H1 (cell line): ENCODE measurements at regions not wholly inside any gene's neighbourhood (a gene's known extent, or its start where the extent isn't known, plus 50 kb on each side); places are given as distances from the start of the nearest gene placed in this dataset.

ENCODE experiments used
- CTCF ChIA-PET: fragments of 300-600 bp; sonication (Branson Sonifier 250); formaldehyde crosslinking; loops from one replicate; lab custom pipeline; 2021; ENCODE audit not compliant: partially characterized antibody; lab: Charles Lee
- POLR2A ChIA-PET: fragments of 300-600 bp; sonication (Branson Sonifier 250); formaldehyde crosslinking; loops from one replicate; lab custom pipeline; 2021; ENCODE audit warnings: inconsistent platforms; ENCODE audit not compliant: partially characterized antibody; lab: Charles Lee
- DNase-seq, 2 experiments: peaks; one replicate each; pipeline versions ENCODE4 v3.0.0 to v3.0.0-alpha.2; 2010 to 2022; ENCODE audit warnings: low spot score in 2 of 2, low read depth in 1 of 2, mixed read lengths in 1 of 2
- FAIRE-seq: peaks from 2 replicates; lab custom pipeline; 2011; peaks lifted over from hg19 to GRCh38; lab: Jason Lieb, UNC
- H2AFZ ChIP-seq: 2 replicates; pipeline ENCODE4 v1.8.1; 2012; ENCODE audit warnings: low read length, inconsistent platforms
- H2AK5ac ChIP-seq: 2 replicates; pipeline ENCODE4 v1.6.1; 2013; ENCODE audit warnings: low read depth, low read length
- H2BK120ac ChIP-seq: replicated peaks from 2 replicates; pipeline ENCODE3; 2013; ENCODE audit warnings: low read depth, low read length, inconsistent platforms
- H2BK12ac ChIP-seq: 2 replicates; pipeline ENCODE4 v1.6.1; 2013; ENCODE audit warnings: low read depth, low read length
- H2BK15ac ChIP-seq: 2 replicates; pipeline ENCODE4 v1.6.1; 2013; ENCODE audit warnings: low read length
- H2BK20ac ChIP-seq: 2 replicates; pipeline ENCODE4 v1.6.1; 2013; ENCODE audit warnings: low read length
- H2BK5ac ChIP-seq: 2 replicates; pipeline ENCODE4 v1.6.1; 2013; ENCODE audit warnings: low read depth, low read length
- H3K14ac ChIP-seq: 2 replicates; pipeline ENCODE4 v1.6.1; 2013; ENCODE audit warnings: inconsistent platforms; ENCODE audit not compliant: insufficient read length
- H3K18ac ChIP-seq: 2 replicates; pipeline ENCODE4 v1.6.1; 2013; ENCODE audit warnings: low read length; ENCODE audit errors: extremely low read depth
- H3K23ac ChIP-seq: 2 replicates; pipeline ENCODE4 v1.6.1; 2013; ENCODE audit warnings: inconsistent platforms; ENCODE audit not compliant: insufficient read length
- H3K23me2 ChIP-seq: 2 replicates; pipeline ENCODE4 v1.6.1; 2013; ENCODE audit warnings: low read depth, low read length
- H3K27ac ChIP-seq: 2 replicates; pipeline ENCODE4 v1.6.1; 2011; ENCODE audit warnings: low read depth, low read length, inconsistent platforms
- H3K27me3 ChIP-seq, 4 experiments: replicated peaks in 1 of 4; 1 replicate in 1 of 4; 2 replicates in 3 of 4; pipeline versions ENCODE4 v1.6.1 to v1.8.1; 2011 to 2013; ENCODE audit warnings: low read length in 3 of 4, mild to moderate bottlenecking in 3 of 4, inconsistent platforms in 2 of 4, mixed read lengths in 2 of 4, moderate library complexity in 1 of 4; ENCODE audit not compliant: control insufficient read depth in 3 of 4, insufficient read depth in 3 of 4; ENCODE audit errors: extremely low read depth in 1 of 4
- H3K36me3 ChIP-seq, 4 experiments: 2 replicates each; pipeline versions ENCODE4 v1.6.1 to v1.8.1; 2011 to 2013; ENCODE audit warnings: mild to moderate bottlenecking in 4 of 4, low read length in 3 of 4, moderate library complexity in 2 of 4, control low read depth in 1 of 4, inconsistent platforms in 1 of 4; ENCODE audit not compliant: insufficient read depth in 4 of 4, control insufficient read depth in 2 of 4
- H3K4ac ChIP-seq: replicated peaks from 2 replicates; pipeline ENCODE3; 2013; ENCODE audit warnings: low read length, low read depth, mixed read lengths, inconsistent platforms; ENCODE audit not compliant: insufficient read length
- H3K4me1 ChIP-seq, 4 experiments: replicated peaks in 1 of 4; 1 replicate in 1 of 4; 2 replicates in 3 of 4; pipeline versions ENCODE4 v1.6.1 to v1.8.1; 2011 to 2013; ENCODE audit warnings: low read length in 3 of 4, inconsistent platforms in 2 of 4, mixed read lengths in 1 of 4; ENCODE audit not compliant: insufficient read depth in 4 of 4, control insufficient read depth in 3 of 4
- H3K4me2 ChIP-seq, 2 experiments: 2 replicates each; pipeline versions ENCODE4 v1.6.1 to v1.8.1; 2011 to 2013; ENCODE audit warnings: low read depth in 2 of 2, low read length in 2 of 2, control low read depth in 1 of 2, inconsistent platforms in 1 of 2, mild to moderate bottlenecking in 1 of 2; ENCODE audit not compliant: insufficient read depth in 1 of 2
- H3K4me3 ChIP-seq, 4 experiments: fragments of 200-600, 300-600 bp in 1 of 4; sonication (generic), shearing (Covaris generic), sonication (Bioruptor Twin) in 1 of 4; 2 replicates each; pipeline versions ENCODE4 v1.5.1 to v1.8.1; 2011 to 2016; ENCODE audit warnings: low read length in 4 of 4, low read depth in 3 of 4, control low read depth in 2 of 4, inconsistent platforms in 2 of 4, mild to moderate bottlenecking in 2 of 4, mixed read lengths in 1 of 4, moderate library complexity in 1 of 4; ENCODE audit not compliant: insufficient read depth in 2 of 4; ENCODE audit errors: extremely low read depth in 1 of 4
- H3K56ac ChIP-seq: replicated peaks from 2 replicates; pipeline ENCODE3; 2013; ENCODE audit warnings: low read depth, mild to moderate bottlenecking, mixed read lengths, low read length, inconsistent platforms; ENCODE audit not compliant: insufficient read length
- H3K79me1 ChIP-seq: 2 replicates; pipeline ENCODE4 v1.6.1; 2013; ENCODE audit warnings: low read depth, low read length, control low read depth
- H3K79me2 ChIP-seq, 2 experiments: 2 replicates each; pipeline versions ENCODE4 v1.6.1 to v1.8.1; 2012 to 2013; ENCODE audit warnings: low read length in 2 of 2, mild to moderate bottlenecking in 2 of 2, inconsistent platforms in 1 of 2; ENCODE audit not compliant: insufficient read depth in 2 of 2, control insufficient read depth in 1 of 2
- H3K9ac ChIP-seq, 4 experiments: replicated peaks in 1 of 4; 1 replicate in 1 of 4; 2 replicates in 3 of 4; pipeline versions ENCODE4 v1.6.1 to v1.8.1; 2011 to 2013; ENCODE audit warnings: low read depth in 3 of 4, low read length in 3 of 4, control low read depth in 2 of 4, mild to moderate bottlenecking in 2 of 4, moderate library complexity in 2 of 4, inconsistent platforms in 1 of 4; ENCODE audit errors: extremely low read depth in 1 of 4
- H3K9me3 ChIP-seq, 2 experiments: 2 replicates each; pipeline versions ENCODE4 v1.6.1 to v1.8.1; 2012 to 2013; ENCODE audit warnings: mild to moderate bottlenecking in 2 of 2, moderate library complexity in 2 of 2, control low read depth in 1 of 2, inconsistent platforms in 1 of 2, low read depth in 1 of 2, low read length in 1 of 2, mixed read lengths in 1 of 2; ENCODE audit not compliant: insufficient read depth in 2 of 2
- H4K20me1 ChIP-seq, 2 experiments: replicated peaks in 1 of 2; 2 replicates each; pipeline versions ENCODE3 to v1.8.1; 2011 to 2013; ENCODE audit warnings: inconsistent platforms in 2 of 2, low read length in 2 of 2, mild to moderate bottlenecking in 1 of 2; ENCODE audit not compliant: insufficient read depth in 2 of 2, control insufficient read depth in 1 of 2
- H4K5ac ChIP-seq: 2 replicates; pipeline ENCODE4 v1.6.1; 2013; ENCODE audit warnings: low read length, low read depth, mixed read lengths, inconsistent platforms; ENCODE audit not compliant: insufficient read length
- H4K8ac ChIP-seq: 2 replicates; pipeline ENCODE4 v1.8.0; 2013; ENCODE audit warnings: mild to moderate bottlenecking, moderate library complexity, low read length, inconsistent platforms; ENCODE audit not compliant: insufficient read depth; ENCODE audit errors: extremely low read depth
- H4K91ac ChIP-seq: replicated peaks from 2 replicates; pipeline ENCODE3; 2013; ENCODE audit warnings: low read length, mixed read lengths, inconsistent platforms; ENCODE audit not compliant: insufficient read length
- BCL11A ChIP-seq, 2 experiments: IDR thresholded peaks; one replicate each; pipeline ENCODE4 v1.6.1; 2011; ENCODE audit warnings: low read depth in 2 of 2, low read length in 2 of 2, mild to moderate bottlenecking in 2 of 2
- EZH2 ChIP-seq: fragments of 200-600 bp; sonication (generic); IDR thresholded peaks from 2 replicates; pipeline ENCODE4 v1.7.1; 2012; ENCODE audit warnings: low read depth, mild to moderate bottlenecking, moderate library complexity, low read length, inconsistent platforms; ENCODE audit not compliant: severe bottlenecking
- GTF2F1 ChIP-seq: IDR thresholded peaks from 2 replicates; pipeline ENCODE4 v1.6.1; 2012; ENCODE audit warnings: low read depth, low read length, improper control_type of control experiment, borderline replicate concordance
- HDAC6 ChIP-seq: IDR thresholded peaks from one replicate; pipeline ENCODE4 v1.7.1; 2012; ENCODE audit warnings: low read depth, mild to moderate bottlenecking, inconsistent platforms, low read length, moderate library complexity
- MAFK ChIP-seq: IDR thresholded peaks from 2 replicates; pipeline ENCODE4 v1.6.1; 2012; ENCODE audit warnings: low read depth, mild to moderate bottlenecking, improper control_type of control experiment, low read length
- WGBS, 2 experiments: shearing (Covaris generic) in 1 of 2; methylation state at CpG; one replicate each; pipeline versions ENCODE4 v1.1.6 to v1.1.7; 2013 to 2015; ENCODE audit warnings: low lambda C conversion rate in 2 of 2, mixed read lengths in 2 of 2, inconsistent platforms in 1 of 2, low coverage in 1 of 2, missing lambda C conversion rate in 1 of 2; ENCODE audit not compliant: insufficient replicate concordance in 2 of 2, insufficient coverage in 1 of 2, insufficient read length in 1 of 2; ENCODE audit errors: extremely low coverage in 1 of 2, missing lambda C conversion rate in 1 of 2; 5-methylcytosine and 5-hydroxymethylcytosine counted together

GRCh38 chr17:68801335-68802247 lies 153.6 kb downstream of the ABCA8 start:
- Histone ChIP-seq H3K56ac (no peak overlapping the region), H2BK120ac (no peak overlapping the region), H2AK5ac (no peak overlapping the region), H3K9me3 (no peaks in the 10 kb centered on the region), H2BK12ac (no peak overlapping the region), H3K23me2 (no peaks in the 10 kb centered on the region), H3K4me1 (no peaks in the 10 kb centered on the region), H4K91ac (no peak overlapping the region), H4K5ac (no peak overlapping the region), H3K18ac (no peak overlapping the region), H3K9ac (no peak overlapping the region), H2BK20ac (no peak overlapping the region), H3K27ac (no peak overlapping the region), H3K4me2 (no peak overlapping the region), H2BK15ac (no peak overlapping the region), H2AFZ (no peak overlapping the region), H3K23ac (no peak overlapping the region), H3K14ac (no peak overlapping the region), H2BK5ac (no peak overlapping the region), H3K4ac (no peak overlapping the region), H4K20me1 (no peaks in the 10 kb centered on the region), H3K27me3 (no peaks in the 10 kb centered on the region; a peak in 1 of 7 replicates), H4K8ac (no peak overlapping the region), H3K79me2 (no peaks in the 10 kb centered on the region), H3K79me1 (no peaks in the 10 kb centered on the region), H3K36me3 (no peaks in the 10 kb centered on the region), H3K4me3 (no peak overlapping the region)
- CTCF ChIA-PET = interaction anchor here (0.5 to 0.9 kb wide), 4 partner anchors 38 to 450 kb away, joined by 3 to 4 read pairs (median 3); no protein-coding TSS in a partner anchor
- TF ChIP-seq MAFK (no peak), BCL11A (IDR thresholded peaks at IDR 0.05; ENCODE audit: low read depth in 2 of 2, low read length in 2 of 2) (no peak), HDAC6 (no peak), EZH2 (no peak), GTF2F1 (no peak)
- WGBS, 2 experiments = 90% methylated on average over 9 of the region's 9 CpGs; no CpG with 5 or more reads in 1 of the 2 experiments
- POLR2A ChIA-PET = no interaction called here
- FAIRE-seq (no peak), DNase-seq (no peak)
